Ovary (tissue), 7 donors: ENCODE measurements at regions not wholly inside any gene's neighbourhood (a gene's known extent, or its start where the extent isn't known, plus 50 kb on each side); places are given as distances from the start of the nearest gene placed in this dataset.

Experiments
- DNase-seq, 5 donors: peaks; one replicate each; pipeline ENCODE4 v3.0.0-alpha.2; 2019 to 2020
- H3K27ac ChIP-seq, 2 donors: fragments of 200-600 bp; one replicate each; pipeline versions ENCODE4 v1.5.1 to v1.8.0; 2019 to 2022
- H3K27me3 ChIP-seq: fragments of 200-600 bp; one replicate; pipeline ENCODE4 v1.8.0; 2022
- H3K36me3 ChIP-seq: fragments of 200-600 bp; sonication (generic); one replicate; pipeline ENCODE4 v1.5.1; 2019
- H3K4me1 ChIP-seq: one replicate; pipeline ENCODE4 v1.8.1; 2013; ENCODE audit warnings: mild to moderate bottlenecking, moderate library complexity; ENCODE audit not compliant: insufficient read depth
- H3K4me3 ChIP-seq: fragments of 200-600 bp; sonication (generic); one replicate; pipeline ENCODE4 v1.5.1; 2017
- H3K9me3 ChIP-seq, 2 donors: fragments of 200-600 bp in 1 of 2; sonication (generic) in 1 of 2; one replicate each; pipeline versions ENCODE4 v1.5.1 to v1.8.1; 2013 to 2019; ENCODE audit warnings: mild to moderate bottlenecking in 1 of 2, moderate library complexity in 1 of 2
- CTCF ChIP-seq, 3 donors: fragments of 450-650 bp in 2 of 3; fragments of 200-600 bp in 1 of 3; IDR thresholded peaks; one replicate each; pipeline versions ENCODE4 v1.5.1 to v1.8.0; 2016 to 2022; ENCODE audit warnings: antibody characterized with exemption in 3 of 3, mild to moderate bottlenecking in 1 of 3
- EP300 ChIP-seq: sonication (generic); formaldehyde crosslinking; IDR thresholded peaks from one replicate; pipeline ENCODE4 v1.6.1; 2017; ENCODE audit warnings: antibody characterized with exemption
- POLR2A ChIP-seq: fragments of 450-650 bp; IDR thresholded peaks from one replicate; pipeline ENCODE4 v1.6.1; 2017; ENCODE audit warnings: antibody characterized with exemption, mild to moderate bottlenecking, moderate library complexity
- WGBS, 3 donors: extraction: QIAGEN DNeasy Blood & Tissue Kit in 1 of 3; methylation state at CpG; one replicate each; pipeline versions ENCODE4 v1.1.5 to v1.1.7; 2013 to 2017; 5-methylcytosine and 5-hydroxymethylcytosine counted together
- intact Hi-C, 4 donors: fragments of 100-400 bp; cut with DNase I; formaldehyde crosslinking; loops; one replicate each; pipeline versions ENCODE4 v1.11.0 to v1.15.1; 2022 to 2023
- donor health status: DM: no; HTN: no; CAD: no; lungs with moderate emphysema.
- donor health status: DM: no; HTN: no; CAD: no.
- donor health status: Bipolar disorder and iron deficiency.
- donor health status: DM: no; HTN: no; CAD: no.
- donor health status: DM: yes; HTN: yes; CAD: no.

DNA sequence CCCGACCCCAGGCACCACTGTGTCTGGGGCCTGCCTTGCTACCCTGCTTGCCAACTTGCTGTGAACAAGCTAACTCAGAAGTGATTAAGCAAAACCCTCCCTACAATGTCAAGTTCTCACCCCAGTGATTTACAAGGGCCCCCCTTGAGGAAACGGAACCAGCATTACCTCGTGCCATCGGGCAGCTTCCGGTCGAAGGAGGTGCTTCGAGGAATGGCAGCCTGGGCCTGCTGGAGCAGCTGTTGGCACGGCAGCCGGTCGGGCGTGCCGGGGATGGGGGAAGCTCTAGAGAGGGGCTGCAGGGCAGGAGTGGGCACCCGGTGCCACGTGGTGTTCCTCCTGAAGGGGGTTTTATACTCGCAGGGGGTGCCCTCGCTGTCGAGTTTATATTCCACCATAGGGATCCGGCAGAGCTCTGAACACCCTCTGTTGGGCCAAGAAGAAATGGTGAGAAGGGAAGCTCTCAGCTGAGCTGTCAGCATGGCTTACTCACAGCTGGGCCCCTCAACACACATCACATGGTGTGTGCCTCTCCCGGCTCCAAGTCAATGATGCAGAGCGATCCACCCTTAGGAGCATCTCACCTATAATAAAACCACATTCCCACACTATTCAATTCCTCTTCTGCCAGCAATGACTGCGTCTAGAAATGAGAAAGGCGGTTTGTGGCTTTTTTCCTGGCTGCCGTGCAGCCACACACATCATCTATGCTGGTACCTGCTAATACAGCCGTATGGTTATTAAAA lies 184.4 kb downstream of the SIPA1L2 start:
- Histone ChIP-seq H3K9me3 (no peaks in the 10 kb centered on the region), H3K27ac (no peak overlapping the region), H3K27me3 (no peaks in the 10 kb centered on the region), H3K4me3 (no peak overlapping the region), H3K4me1 (no peaks in the 10 kb centered on the region), H3K36me3 (no peaks in the 10 kb centered on the region)
- no peak for TF ChIP-seq CTCF (IDR thresholded peaks at IDR 0.05)
- no peak for TF ChIP-seq EP300
- TF ChIP-seq POLR2A = no peak
- DNase-seq = no peak
- WGBS, 3 donors = 95% methylated on average over 24 of the region's 24 CpGs
- intact Hi-C loops = no loop called here

DNA sequence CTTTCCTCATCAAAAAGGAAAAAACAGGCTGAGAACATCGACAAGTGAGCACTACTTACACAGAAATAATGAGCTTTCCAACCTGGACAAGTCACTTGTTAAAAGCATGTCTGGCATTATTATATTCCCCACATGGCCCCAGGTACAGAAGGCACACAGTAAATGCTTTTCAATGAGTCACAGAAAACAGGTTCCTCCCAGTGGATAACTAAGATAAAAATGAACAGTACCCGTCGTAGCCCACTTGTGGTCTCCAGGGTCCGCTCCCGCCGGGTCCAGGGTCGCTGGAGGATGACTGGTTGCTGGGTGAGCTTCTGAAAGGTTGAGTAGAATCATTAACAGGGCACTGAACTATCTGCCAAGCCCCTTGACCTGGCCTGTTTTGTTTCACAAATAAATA lies 186.6 kb downstream of the SIPA1L2 start:
- no peak overlapping the region for H3K27ac ChIP-seq
- H3K27me3 ChIP-seq = no peaks in the 10 kb centered on the region
- WGBS, 3 donors = 81 to 86% (median 84%) methylated on average over 7 of the region's 7 CpGs
- no peaks in the 10 kb centered on the region for H3K9me3 ChIP-seq
- TF ChIP-seq POLR2A (no peak), CTCF (IDR thresholded peaks at IDR 0.05) (no peak), EP300 (no peak)
- intact Hi-C loops = no loop called here
- no peak overlapping the region for H3K4me3 ChIP-seq
- no peaks in the 10 kb centered on the region for H3K36me3 ChIP-seq
- no peaks in the 10 kb centered on the region for H3K4me1 ChIP-seq
- no peak for DNase-seq

DNA sequence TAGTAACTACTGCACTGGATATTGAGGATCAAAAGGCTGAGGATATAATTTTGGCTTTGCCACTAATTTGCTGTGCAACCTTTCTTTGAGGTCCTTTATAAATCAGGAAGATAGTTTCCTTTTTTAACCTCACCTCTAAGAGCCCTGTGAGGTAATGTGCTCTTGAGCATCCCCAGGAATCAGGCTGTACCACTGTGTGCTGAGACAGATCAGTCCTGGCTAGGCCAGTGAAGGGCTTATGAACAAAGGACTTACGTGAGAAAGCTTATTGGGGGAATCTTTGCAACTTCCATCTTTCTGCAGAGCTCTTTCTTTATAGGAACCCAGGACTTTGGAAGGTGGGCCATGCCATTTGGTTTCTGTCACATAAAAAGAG lies 188.9 kb downstream of the SIPA1L2 start:
- Histone ChIP-seq H3K36me3 (no peaks in the 10 kb centered on the region), H3K9me3 (no peaks in the 10 kb centered on the region), H3K27ac (no peak overlapping the region), H3K27me3 (no peaks in the 10 kb centered on the region), H3K4me1 (peaks cover 2% of the 10 kb centered on the region), H3K4me3 (no peak overlapping the region)
- intact Hi-C loops = no loop called here
- no peak for TF ChIP-seq CTCF (IDR thresholded peaks at IDR 0.05)
- no peak for TF ChIP-seq POLR2A
- no peak for TF ChIP-seq EP300
- 92 to 98% (median 95%) methylated on average over 1 of the region's 1 CpG for WGBS, 3 donors
- DNase-seq = no peak

GRCh38 chr1:232440325-232441035 lies 189.5 kb downstream of the SIPA1L2 start:
- H3K9me3 ChIP-seq = no peaks in the 10 kb centered on the region
- H3K4me1 ChIP-seq = peaks cover 5% of the 10 kb centered on the region
- no peak overlapping the region for H3K4me3 ChIP-seq
- intact Hi-C loops = no loop called here
- DNase-seq = no peak
- no peak overlapping the region for H3K27ac ChIP-seq
- H3K27me3 ChIP-seq = no peaks in the 10 kb centered on the region
- TF ChIP-seq CTCF (IDR thresholded peaks at IDR 0.05) (no peak), POLR2A (no peak), EP300 (no peak)
- H3K36me3 ChIP-seq = no peaks in the 10 kb centered on the region
- WGBS, 3 donors = 81 to 90% (median 87%) methylated on average over 11 of the region's 11 CpGs
